ENCODE measurements at regions not wholly inside any gene's neighbourhood (a gene's known extent, or its start where the extent isn't known, plus 50 kb on each side); places are given as distances from the start of the nearest gene placed in this dataset.
A peak's percentile ranks its signal among the peaks of the same experiment; 100 is the strongest.

DNA sequence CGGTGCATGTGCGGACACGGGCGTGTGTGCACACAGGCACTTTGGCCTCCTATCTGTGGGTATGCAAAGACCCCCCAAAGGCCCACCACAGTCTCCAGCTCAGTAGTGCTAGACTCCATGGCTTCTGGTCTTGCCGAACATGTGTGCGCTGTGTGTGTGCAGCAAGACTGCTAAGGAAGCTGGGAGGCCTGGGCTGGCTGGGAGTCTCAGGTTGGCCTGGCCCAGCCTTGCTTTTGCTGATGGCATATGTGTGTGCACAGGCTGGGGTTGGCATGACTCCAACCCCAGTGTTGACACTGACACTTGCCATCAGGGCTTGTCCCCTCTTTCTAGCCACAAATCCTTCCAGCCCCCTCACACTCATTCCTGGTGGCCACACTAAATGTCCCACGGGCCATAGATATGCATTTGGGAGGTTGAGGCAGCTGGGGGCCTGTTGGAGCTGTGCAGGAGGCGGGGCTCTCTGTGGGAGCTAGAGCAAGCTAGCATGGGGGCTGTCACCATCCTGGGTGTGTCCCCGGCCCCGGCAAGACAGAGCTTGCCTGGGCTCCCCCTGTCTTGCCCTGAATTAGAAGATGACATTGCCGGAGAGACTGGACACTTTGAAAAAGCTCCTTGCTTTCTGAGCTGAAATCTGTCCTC is 60.9 kb upstream of the NECTIN1 start:
- Histone ChIP-seq H3K27ac (ENCODE audit: extremely low read depth, low read depth, low read length) (no peak overlapping the region), H3K9me3 (replicated peaks; ENCODE audit: control insufficient read depth, insufficient read depth, low read depth, low read length) (no peaks in the 10 kb centered on the region), H2AFZ (ENCODE audit: low read depth, low read length) (no peak overlapping the region), H3K79me2 (ENCODE audit: control insufficient read depth, insufficient read depth, low read length) (no peaks in the 10 kb centered on the region), H3K9me1 (ENCODE audit: control insufficient read depth, insufficient read depth, low read length) (no peaks in the 10 kb centered on the region), H3K4me3 (no peak overlapping the region), H3K36me3 (ENCODE audit: control insufficient read depth, insufficient read depth, low read length) (no peaks in the 10 kb centered on the region), H4K20me1 (replicated peaks; ENCODE audit: control insufficient read depth, insufficient read depth, low read length) (0 out of 2 replicates have a peak, but pooled peaks cover 2% of the 10 kb centered on the region), H3K4me2 (ENCODE audit: insufficient read depth, low read length) (no peak overlapping the region), H3K9ac (ENCODE audit: insufficient read depth in 1 of 2, low read depth in 2 of 2, low read length in 2 of 2) (no peak overlapping the region), H3K4me1 (replicated peaks in 1 of 2; ENCODE audit: control insufficient read depth in 2 of 2, insufficient read depth in 2 of 2, low read length in 2 of 2) (peaks cover 0 to 2% of the 10 kb centered on the region in 2 experiments; a peak in 1 of 5 replicates), H3K27me3 (ENCODE audit: control insufficient read depth in 2 of 2, insufficient read depth in 2 of 2, low read length in 2 of 2) (peaks cover 5 to 56% of the 10 kb centered on the region in 2 experiments)
- FAIRE-seq = no peak
- POLR2A ChIA-PET = interaction anchor here (0.6 to 0.9 kb wide), 2 partner anchors 57 to 120 kb away, joined by 3 read pairs; no protein-coding TSS in a partner anchor
- no peak for TF ChIP-seq TAF7 (tag; IDR thresholded peaks at IDR 0.05)
- no peak for TF ChIP-seq DPF2 (IDR thresholded peaks at IDR 0.05)
- intact Hi-C loops (cut with micrococcal nuclease) = no loop called here
- DNase-seq (ENCODE audit: extremely low read depth in 1 of 4, low spot score in 3 of 4) = no peak
- no TSS peak for BruUV-seq (replicated peaks)
- CTCF ChIA-PET (ENCODE audit: low intra/inter-chr PET ratio) = no interaction called here
- in situ Hi-C loops (cut with MboI) = no loop called here
- no peak for ATAC-seq
- 3% methylated on average over 11 of the region's 11 CpGs for WGBS (ENCODE audit: insufficient coverage, low coverage, missing lambda C conversion rate)

DNA sequence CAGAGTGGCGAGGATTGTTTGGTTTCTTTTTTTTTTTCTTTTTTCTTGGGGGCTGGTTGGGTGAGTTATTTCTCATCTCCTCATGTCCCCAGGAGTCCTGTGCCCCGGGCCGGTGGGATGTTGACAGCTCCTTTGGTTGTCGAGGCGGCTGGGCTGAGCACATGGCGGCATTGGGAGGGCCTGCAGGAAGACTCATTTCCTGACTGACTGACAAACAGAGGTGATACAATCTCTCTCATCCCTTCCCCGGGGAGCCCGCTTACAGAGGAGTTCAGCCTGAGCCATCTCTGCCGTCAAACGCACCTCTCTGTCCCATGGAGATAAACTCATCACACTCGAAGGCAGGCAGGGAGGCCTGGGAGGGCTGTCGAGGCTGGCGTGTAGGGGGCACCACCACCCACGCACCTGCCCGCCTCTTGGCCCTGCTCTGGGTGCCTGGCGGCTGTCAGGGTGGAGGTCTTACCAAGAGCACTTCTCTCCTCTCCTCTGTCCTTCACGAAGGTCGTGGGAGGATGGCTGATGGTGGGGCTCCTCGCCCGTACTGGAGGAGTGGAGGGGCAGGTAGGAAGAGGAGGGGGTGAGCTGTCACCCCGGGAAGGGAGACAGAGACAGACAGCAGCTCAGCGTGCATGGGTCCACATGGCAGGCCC is 60.0 kb upstream of the NECTIN1 start:
- no peaks in the 10 kb centered on the region for H4K20me1 ChIP-seq (replicated peaks; ENCODE audit: control insufficient read depth, insufficient read depth, low read length)
- no peak overlapping the region for H2AFZ ChIP-seq (ENCODE audit: low read depth, low read length)
- ChIA-PET CTCF (ENCODE audit: low intra/inter-chr PET ratio) (no interaction called here), POLR2A (no interaction called here)
- no peak overlapping the region for H3K4me3 ChIP-seq
- in situ Hi-C loops (cut with MboI) = no loop called here
- no TSS peak for BruUV-seq (replicated peaks)
- peaks cover 0 to 2% of the 10 kb centered on the region in 2 experiments; a peak in 1 of 5 replicates for H3K4me1 ChIP-seq (replicated peaks in 1 of 2; ENCODE audit: control insufficient read depth in 2 of 2, insufficient read depth in 2 of 2, low read length in 2 of 2)
- 1% methylated on average over 16 of the region's 22 CpGs for WGBS (ENCODE audit: insufficient coverage, low coverage, missing lambda C conversion rate)
- no peak overlapping the region for H3K4me2 ChIP-seq (ENCODE audit: insufficient read depth, low read length)
- H3K9me3 ChIP-seq (replicated peaks; ENCODE audit: control insufficient read depth, insufficient read depth, low read depth, low read length) = no peaks in the 10 kb centered on the region
- H3K27ac ChIP-seq (ENCODE audit: extremely low read depth, low read depth, low read length) = no peak overlapping the region
- no peak for FAIRE-seq
- peak; percentile 55 for ATAC-seq
- DNase-seq (ENCODE audit: extremely low read depth in 1 of 4, low spot score in 3 of 4) = peak in 2 of 4 experiments; percentile 16 to 33
- H3K9ac ChIP-seq (ENCODE audit: insufficient read depth in 1 of 2, low read depth in 2 of 2, low read length in 2 of 2) = no peak overlapping the region
- intact Hi-C loops (cut with micrococcal nuclease) = no loop called here
- H3K9me1 ChIP-seq (ENCODE audit: control insufficient read depth, insufficient read depth, low read length) = no peaks in the 10 kb centered on the region
- H3K79me2 ChIP-seq (ENCODE audit: control insufficient read depth, insufficient read depth, low read length) = no peaks in the 10 kb centered on the region
- H3K27me3 ChIP-seq (ENCODE audit: control insufficient read depth in 2 of 2, insufficient read depth in 2 of 2, low read length in 2 of 2) = peaks cover 4 to 48% of the 10 kb centered on the region in 2 experiments
- H3K36me3 ChIP-seq (ENCODE audit: control insufficient read depth, insufficient read depth, low read length) = no peaks in the 10 kb centered on the region
- TF ChIP-seq, protein P1, sequence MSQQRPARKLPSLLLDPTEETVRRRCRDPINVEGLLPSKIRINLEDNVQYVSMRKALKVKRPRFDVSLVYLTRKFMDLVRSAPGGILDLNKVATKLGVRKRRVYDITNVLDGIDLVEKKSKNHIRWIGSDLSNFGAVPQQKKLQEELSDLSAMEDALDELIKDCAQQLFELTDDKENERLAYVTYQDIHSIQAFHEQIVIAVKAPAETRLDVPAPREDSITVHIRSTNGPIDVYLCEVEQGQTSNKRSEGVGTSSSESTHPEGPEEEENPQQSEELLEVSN (IDR thresholded peaks at IDR 0.05; ENCODE audit: borderline replicate concordance in 1 of 2, extremely low read depth in 1 of 2, insufficient read depth in 1 of 2, insufficient read length in 1 of 2, low read depth in 1 of 2, low read length in 1 of 2, poor library complexity in 1 of 2, severe bottlenecking in 1 of 2) = peak in 1 of 2 experiments; percentile 77
- TF ChIP-seq L3MBTL2 (IDR thresholded peaks at IDR 0.05) (peak; percentile 77), JUNB (CRISPR knock-in tag; conservative IDR thresholded peaks at IDR 0.05) (no peak), EGR1 (conservative IDR thresholded peaks at IDR 0.05) (peak; percentile 30; the same call in 1 of the 2 replicates)

All from K562 (cell line).